ENCODE measurements at regions not wholly inside any gene's neighbourhood (a gene's known extent, or its start where the extent isn't known, plus 50 kb on each side); places are given as distances from the start of the nearest gene placed in this dataset.

DNA sequence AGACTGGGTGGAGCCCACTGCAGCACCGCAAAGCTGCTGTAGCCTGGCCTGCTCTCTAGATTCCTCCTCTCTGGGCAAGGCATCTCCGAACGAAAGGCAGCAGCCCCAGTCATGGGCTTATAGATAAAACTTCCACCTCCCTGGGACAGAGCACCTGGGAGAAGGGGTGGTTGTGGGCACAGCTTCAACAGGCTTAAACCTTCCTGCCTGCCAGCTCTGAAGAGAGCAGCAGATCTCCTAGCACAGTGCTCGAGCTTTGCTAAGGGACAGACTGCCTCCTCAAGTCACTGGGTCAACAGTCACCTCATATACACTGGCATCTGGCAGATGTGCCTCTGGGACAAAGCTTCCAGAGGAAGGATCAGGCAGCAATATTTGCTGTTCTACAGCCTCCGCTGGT is 117.3 kb downstream of the EHF start:
- H3K27ac ChIP-seq (replicated peaks): no peak overlapping the region
- H3K27me3 ChIP-seq (ENCODE audit: insufficient read depth, poor library complexity, severe bottlenecking): no peaks in the 10 kb centered on the region
- no peak for DNase-seq (ENCODE audit: low read depth in 1 of 2, low spot score in 1 of 2)
- H3K4me3 ChIP-seq (replicated peaks; ENCODE audit: insufficient read depth, low read length): no peak overlapping the region
- TF ChIP-seq GABPA (IDR thresholded peaks at IDR 0.05; ENCODE audit: low read depth): no peak
- TF ChIP-seq, protein P1, sequence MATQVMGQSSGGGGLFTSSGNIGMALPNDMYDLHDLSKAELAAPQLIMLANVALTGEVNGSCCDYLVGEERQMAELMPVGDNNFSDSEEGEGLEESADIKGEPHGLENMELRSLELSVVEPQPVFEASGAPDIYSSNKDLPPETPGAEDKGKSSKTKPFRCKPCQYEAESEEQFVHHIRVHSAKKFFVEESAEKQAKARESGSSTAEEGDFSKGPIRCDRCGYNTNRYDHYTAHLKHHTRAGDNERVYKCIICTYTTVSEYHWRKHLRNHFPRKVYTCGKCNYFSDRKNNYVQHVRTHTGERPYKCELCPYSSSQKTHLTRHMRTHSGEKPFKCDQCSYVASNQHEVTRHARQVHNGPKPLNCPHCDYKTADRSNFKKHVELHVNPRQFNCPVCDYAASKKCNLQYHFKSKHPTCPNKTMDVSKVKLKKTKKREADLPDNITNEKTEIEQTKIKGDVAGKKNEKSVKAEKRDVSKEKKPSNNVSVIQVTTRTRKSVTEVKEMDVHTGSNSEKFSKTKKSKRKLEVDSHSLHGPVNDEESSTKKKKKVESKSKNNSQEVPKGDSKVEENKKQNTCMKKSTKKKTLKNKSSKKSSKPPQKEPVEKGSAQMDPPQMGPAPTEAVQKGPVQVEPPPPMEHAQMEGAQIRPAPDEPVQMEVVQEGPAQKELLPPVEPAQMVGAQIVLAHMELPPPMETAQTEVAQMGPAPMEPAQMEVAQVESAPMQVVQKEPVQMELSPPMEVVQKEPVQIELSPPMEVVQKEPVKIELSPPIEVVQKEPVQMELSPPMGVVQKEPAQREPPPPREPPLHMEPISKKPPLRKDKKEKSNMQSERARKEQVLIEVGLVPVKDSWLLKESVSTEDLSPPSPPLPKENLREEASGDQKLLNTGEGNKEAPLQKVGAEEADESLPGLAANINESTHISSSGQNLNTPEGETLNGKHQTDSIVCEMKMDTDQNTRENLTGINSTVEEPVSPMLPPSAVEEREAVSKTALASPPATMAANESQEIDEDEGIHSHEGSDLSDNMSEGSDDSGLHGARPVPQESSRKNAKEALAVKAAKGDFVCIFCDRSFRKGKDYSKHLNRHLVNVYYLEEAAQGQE (IDR thresholded peaks at IDR 0.05; ENCODE audit: insufficient replicate concordance, low read depth): no peak
- TF ChIP-seq, protein P2, sequence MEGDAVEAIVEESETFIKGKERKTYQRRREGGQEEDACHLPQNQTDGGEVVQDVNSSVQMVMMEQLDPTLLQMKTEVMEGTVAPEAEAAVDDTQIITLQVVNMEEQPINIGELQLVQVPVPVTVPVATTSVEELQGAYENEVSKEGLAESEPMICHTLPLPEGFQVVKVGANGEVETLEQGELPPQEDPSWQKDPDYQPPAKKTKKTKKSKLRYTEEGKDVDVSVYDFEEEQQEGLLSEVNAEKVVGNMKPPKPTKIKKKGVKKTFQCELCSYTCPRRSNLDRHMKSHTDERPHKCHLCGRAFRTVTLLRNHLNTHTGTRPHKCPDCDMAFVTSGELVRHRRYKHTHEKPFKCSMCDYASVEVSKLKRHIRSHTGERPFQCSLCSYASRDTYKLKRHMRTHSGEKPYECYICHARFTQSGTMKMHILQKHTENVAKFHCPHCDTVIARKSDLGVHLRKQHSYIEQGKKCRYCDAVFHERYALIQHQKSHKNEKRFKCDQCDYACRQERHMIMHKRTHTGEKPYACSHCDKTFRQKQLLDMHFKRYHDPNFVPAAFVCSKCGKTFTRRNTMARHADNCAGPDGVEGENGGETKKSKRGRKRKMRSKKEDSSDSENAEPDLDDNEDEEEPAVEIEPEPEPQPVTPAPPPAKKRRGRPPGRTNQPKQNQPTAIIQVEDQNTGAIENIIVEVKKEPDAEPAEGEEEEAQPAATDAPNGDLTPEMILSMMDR (IDR thresholded peaks at IDR 0.05; ENCODE audit: insufficient read depth, low read length): no peak
- no peak for TF ChIP-seq SPI1 (IDR thresholded peaks at IDR 0.05; ENCODE audit: borderline replicate concordance, low read depth)
- no peak for TF ChIP-seq POLR2AphosphoS5 (IDR thresholded peaks at IDR 0.05; ENCODE audit: low read depth)

DNA sequence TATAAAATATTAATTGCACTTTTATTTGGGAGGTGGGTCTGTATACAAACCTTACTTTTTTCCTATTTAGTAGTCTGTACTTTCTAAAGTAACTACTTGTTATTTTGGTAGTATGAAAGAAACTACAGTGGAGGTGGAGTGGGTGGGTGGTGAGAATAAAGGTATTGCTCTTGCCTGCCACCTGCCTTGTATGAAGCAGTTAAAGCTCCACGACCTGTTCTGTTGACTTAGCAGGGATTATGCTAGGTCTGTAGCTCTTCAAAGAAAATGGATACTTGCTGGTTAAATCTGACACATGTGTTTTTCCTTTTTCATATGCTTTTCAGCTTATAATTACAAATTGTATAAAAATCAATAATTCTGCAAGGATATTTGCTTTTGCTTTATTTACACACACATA is 111.9 kb downstream of the EHF start:
- no peaks in the 10 kb centered on the region for H3K27me3 ChIP-seq (ENCODE audit: insufficient read depth, poor library complexity, severe bottlenecking)
- no peak overlapping the region for H3K27ac ChIP-seq (replicated peaks)
- H3K4me3 ChIP-seq (replicated peaks; ENCODE audit: insufficient read depth, low read length): no peak overlapping the region
- DNase-seq (ENCODE audit: low read depth in 1 of 2, low spot score in 1 of 2): no peak
- TF ChIP-seq, protein P1 (IDR thresholded peaks at IDR 0.05; ENCODE audit: insufficient replicate concordance, low read depth): no peak
- TF ChIP-seq POLR2AphosphoS5 (IDR thresholded peaks at IDR 0.05; ENCODE audit: low read depth) (no peak), GABPA (IDR thresholded peaks at IDR 0.05; ENCODE audit: low read depth) (no peak), SPI1 (IDR thresholded peaks at IDR 0.05; ENCODE audit: borderline replicate concordance, low read depth) (no peak)
- TF ChIP-seq, protein P2 (IDR thresholded peaks at IDR 0.05; ENCODE audit: insufficient read depth, low read length): no peak

DNA sequence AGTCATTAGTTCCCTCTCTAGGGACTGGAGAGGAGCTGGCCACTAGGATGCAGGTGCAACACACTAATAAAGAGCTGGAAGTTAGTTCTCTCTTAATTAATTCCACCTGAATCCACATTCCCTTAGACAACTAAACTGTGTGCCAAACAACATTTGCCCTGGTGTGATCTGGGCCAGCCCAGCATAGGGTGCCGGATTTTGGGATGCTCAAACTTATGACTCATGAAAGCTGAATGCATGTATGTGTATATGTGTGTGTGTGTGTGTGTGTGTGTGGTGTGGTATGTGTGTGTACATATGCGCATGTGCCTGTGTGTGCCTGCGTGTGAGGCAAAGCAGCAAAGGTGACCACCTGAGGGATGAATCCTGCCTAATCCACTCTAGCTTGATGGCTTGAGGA is 110.7 kb downstream of the EHF start:
- H3K27ac ChIP-seq (replicated peaks): no peak overlapping the region
- TF ChIP-seq POLR2AphosphoS5 (IDR thresholded peaks at IDR 0.05; ENCODE audit: low read depth): no peak
- TF ChIP-seq SPI1 (IDR thresholded peaks at IDR 0.05; ENCODE audit: borderline replicate concordance, low read depth): no peak
- TF ChIP-seq, protein P2 (IDR thresholded peaks at IDR 0.05; ENCODE audit: insufficient read depth, low read length): no peak
- H3K27me3 ChIP-seq (ENCODE audit: insufficient read depth, poor library complexity, severe bottlenecking): no peaks in the 10 kb centered on the region
- no peak overlapping the region for H3K4me3 ChIP-seq (replicated peaks; ENCODE audit: insufficient read depth, low read length)
- DNase-seq (ENCODE audit: low read depth in 1 of 2, low spot score in 1 of 2): no peak
